Tibial nerve (tissue), 3 donors: ENCODE measurements at regions not wholly inside any gene's neighbourhood (a gene's known extent, or its start where the extent isn't known, plus 50 kb on each side); places are given as distances from the start of the nearest gene placed in this dataset.

ENCODE experiments used
- POLR2A ChIP-seq, 2 donors: fragments of 450-650 bp; IDR thresholded peaks; one replicate each; pipeline ENCODE4 v1.6.1; 2017; ENCODE audit warnings: antibody characterized with exemption in 2 of 2, mild to moderate bottlenecking in 2 of 2, moderate library complexity in 2 of 2
- TF ChIP-seq, protein P1 (sequence below), 5 experiments: fragments of 200-600 bp in 3 of 5; fragments of 450-650 bp in 2 of 5; sonication (generic) in 3 of 5; IDR thresholded peaks; one replicate each; pipeline ENCODE4 v1.5.1; 2016 to 2019; ENCODE audit warnings: antibody characterized with exemption in 5 of 5, mild to moderate bottlenecking in 3 of 5, moderate library complexity in 2 of 5

DNA sequence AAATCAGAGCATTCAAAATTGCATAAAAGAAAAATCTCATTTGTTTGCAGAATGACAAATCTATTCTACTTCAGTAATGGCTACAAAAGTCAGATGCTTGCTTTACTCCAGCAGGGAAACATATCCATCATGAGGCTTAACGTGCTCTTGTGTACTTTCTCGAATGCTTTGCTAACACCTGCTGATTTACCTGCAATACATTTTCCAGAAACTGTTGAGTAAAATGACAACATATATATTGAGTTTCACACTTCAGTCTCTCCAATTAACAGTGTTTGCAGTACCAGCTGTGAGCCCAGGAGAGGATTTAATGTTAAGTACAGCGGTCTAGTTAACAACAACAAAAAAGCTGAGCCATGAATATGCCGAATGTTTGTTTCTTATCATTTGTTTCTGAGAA, 391.5 kb upstream of the SMC2 start:
- TF ChIP-seq, protein P1, sequence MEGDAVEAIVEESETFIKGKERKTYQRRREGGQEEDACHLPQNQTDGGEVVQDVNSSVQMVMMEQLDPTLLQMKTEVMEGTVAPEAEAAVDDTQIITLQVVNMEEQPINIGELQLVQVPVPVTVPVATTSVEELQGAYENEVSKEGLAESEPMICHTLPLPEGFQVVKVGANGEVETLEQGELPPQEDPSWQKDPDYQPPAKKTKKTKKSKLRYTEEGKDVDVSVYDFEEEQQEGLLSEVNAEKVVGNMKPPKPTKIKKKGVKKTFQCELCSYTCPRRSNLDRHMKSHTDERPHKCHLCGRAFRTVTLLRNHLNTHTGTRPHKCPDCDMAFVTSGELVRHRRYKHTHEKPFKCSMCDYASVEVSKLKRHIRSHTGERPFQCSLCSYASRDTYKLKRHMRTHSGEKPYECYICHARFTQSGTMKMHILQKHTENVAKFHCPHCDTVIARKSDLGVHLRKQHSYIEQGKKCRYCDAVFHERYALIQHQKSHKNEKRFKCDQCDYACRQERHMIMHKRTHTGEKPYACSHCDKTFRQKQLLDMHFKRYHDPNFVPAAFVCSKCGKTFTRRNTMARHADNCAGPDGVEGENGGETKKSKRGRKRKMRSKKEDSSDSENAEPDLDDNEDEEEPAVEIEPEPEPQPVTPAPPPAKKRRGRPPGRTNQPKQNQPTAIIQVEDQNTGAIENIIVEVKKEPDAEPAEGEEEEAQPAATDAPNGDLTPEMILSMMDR (IDR thresholded peaks at IDR 0.05), result no peak
- TF ChIP-seq POLR2A (IDR thresholded peaks at IDR 0.05), result no peak
